Activated CD8-positive, alpha-beta memory T cell treated with anti-CD3 and anti-CD28 coated beads for 1 hour (primary cell): ENCODE measurements at regions not wholly inside any gene's neighbourhood (a gene's known extent, or its start where the extent isn't known, plus 50 kb on each side); places are given as distances from the start of the nearest gene placed in this dataset.

Experiments
- DNase-seq, 2 donors: peaks; one replicate each; pipeline ENCODE4 v3.0.0-alpha.2; 2020; ENCODE audit warnings: low read depth in 1 of 2; ENCODE audit errors: extremely low read depth in 1 of 2

DNA sequence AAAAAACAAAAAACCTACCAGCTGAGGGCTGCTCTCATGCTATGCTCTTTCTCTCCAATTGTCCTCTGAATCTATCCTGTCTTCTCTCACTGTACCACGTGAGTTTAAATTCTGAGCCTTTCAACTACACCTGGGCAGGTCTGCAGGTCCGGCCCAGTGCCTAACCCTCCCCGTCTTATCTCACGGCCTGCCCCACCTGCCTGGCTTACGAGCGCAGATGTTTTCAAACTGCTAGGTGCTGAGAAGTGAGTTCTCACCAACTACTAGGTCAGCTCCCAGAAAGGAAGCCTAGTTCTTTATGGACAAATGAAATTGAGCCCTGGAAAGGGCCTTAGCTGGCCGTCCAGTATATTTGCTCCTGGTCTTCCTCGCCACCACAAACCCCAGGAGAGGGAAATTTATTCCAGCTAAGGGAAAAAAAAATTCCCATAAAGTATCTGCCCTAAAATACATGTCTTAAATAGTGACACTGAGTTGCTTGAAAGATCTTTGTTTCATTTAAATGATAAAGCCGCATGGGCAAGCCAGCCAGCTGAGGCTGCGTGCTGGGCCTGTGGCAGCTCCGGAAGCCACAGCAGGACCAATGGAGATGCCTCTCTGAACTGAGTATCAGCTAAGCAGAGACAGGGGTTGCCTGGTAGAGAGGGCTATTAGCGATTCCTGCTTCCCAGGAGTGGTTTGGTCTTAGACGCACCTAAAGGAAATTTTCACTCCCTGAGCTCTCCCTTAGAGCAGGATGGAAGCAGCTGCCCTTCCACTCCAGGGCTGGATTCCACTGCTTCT is 92.5 kb upstream of the NCK2 start:
- DNase-seq: no peak

DNA sequence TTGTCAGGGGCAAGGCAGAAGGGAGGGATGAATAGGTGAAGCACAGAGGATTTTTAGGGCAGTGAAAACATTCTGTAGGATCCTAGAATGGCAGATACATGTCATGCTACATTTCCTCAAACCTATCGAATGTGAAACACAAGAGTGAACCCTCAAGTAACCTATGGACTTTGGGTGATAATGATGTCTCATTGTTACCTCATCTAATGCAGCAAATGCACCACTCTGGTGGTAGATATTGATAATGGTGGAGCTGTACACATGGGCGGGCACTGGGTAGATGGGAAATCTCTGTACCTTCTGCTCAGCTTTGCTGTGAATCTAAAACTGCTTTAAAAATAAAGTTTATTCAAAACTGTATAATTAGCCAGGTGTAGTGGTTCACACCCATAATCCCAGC is 95.2 kb upstream of the NCK2 start:
- no peak for DNase-seq

DNA sequence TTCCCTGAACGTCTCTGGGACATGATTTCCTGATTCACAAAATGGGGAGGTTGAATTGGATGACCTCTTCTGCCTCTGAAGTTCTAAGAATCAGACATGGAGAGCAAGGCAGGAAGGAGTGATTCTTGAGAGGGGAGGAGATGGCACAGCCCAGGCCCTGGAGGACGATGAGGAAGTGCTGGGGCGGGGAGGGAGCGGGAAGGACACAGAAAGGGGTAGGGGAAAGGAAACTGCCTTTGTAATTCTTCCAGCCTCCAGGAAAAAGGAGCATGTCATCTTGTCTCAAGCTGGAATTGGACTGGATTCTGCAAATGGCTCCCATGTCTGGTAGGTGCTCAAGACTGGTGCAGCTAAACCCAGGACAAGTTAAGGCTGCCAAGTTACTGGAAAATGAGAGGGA is 97.0 kb upstream of the NCK2 start:
- no peak for DNase-seq

DNA sequence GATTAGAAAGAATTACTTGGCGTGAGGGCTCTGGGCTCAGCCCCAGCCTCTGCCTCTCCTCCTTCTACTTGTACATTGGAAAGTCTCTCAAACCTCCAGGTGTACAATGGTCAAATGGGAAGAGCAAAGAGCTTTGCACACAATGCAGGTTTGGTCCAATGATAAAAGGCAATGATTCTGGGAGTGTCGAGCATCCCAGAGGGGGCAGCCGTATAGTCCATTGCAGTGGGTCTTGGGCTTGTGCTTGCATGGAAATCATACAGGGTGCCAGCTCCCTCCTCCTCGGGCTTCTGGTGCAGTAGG is 98.0 kb upstream of the NCK2 start:
- no peak for DNase-seq

DNA sequence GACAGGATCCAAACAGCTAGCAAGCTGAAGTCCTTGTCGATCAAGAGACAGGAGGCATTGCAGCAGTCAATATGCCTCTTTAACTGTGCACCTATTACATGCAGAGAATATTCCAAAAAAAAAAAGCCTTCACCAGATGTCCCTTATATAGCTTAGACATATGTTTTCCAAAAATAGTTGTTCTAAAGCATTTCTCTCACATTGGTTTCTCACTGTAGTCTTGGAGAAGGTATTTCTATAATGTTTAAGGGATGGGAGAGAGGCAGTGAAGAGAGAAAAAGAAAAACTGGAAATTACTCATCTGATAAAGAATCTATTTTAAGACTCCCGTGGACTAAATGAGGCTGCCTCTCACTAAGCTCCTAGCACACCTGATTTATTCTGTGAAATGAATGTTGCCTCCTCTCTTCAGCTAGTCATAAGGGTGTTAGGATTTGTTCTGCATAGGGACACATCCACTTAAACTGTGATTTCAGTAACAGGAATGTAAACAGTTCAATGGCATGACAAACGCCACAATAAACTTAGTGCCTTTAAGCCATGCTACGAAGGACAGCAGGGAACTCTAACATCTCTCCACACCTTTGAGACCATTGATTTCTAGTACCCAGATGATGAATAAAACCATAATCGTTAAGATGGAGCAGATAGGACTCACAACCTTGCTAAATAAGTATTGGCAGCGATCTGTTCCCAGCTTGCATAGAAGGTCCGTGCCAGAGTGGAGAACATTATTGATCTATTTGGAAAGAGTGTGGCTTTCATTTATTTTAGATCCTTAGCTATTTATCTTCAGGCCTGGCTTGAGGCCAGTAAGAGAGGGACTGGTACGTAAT is 98.6 kb upstream of the NCK2 start:
- DNase-seq: no peak

DNA sequence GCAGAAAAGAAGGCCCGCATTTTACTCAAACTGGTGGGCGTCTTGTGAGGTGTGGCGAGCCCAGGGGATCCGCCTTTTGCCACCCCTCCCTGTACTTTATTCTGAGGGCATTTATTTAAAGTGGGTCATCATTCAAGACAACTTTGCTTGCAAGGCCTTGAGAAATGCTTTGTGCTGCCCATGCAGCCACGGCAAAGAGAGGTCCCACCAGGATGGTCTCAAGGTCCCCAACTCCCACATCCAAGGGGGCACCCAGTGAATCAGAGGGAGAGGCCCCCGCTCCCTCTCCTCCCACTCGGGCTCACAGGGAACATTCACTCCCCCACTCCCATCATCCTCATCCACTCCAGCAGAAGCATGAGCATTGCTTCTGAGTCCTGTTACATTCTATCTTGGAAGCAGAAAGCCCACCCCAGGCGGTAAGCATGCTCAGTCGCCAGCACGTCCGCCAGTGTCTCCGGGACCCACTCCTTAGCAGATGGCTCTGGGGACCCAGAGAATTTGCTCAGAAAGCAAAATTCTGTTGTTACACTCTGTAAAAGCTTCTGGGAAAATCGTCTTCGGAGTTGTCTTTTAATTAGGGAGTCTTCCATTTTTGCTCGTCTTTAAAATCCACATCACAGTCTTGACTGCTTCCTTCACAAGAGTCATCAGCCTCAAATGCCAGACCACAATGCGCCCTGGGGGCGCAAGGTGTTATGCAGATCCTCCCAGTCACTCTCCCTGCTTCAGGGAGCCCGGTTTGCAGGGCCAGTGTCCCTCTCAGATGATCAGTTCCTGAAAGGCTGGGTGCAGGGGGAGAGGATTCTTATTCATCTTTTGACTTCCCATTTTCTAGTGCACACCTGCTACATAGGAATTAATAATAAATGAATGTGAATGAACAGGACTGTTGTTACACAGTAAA is 99.4 kb upstream of the NCK2 start:
- no peak for DNase-seq

DNA sequence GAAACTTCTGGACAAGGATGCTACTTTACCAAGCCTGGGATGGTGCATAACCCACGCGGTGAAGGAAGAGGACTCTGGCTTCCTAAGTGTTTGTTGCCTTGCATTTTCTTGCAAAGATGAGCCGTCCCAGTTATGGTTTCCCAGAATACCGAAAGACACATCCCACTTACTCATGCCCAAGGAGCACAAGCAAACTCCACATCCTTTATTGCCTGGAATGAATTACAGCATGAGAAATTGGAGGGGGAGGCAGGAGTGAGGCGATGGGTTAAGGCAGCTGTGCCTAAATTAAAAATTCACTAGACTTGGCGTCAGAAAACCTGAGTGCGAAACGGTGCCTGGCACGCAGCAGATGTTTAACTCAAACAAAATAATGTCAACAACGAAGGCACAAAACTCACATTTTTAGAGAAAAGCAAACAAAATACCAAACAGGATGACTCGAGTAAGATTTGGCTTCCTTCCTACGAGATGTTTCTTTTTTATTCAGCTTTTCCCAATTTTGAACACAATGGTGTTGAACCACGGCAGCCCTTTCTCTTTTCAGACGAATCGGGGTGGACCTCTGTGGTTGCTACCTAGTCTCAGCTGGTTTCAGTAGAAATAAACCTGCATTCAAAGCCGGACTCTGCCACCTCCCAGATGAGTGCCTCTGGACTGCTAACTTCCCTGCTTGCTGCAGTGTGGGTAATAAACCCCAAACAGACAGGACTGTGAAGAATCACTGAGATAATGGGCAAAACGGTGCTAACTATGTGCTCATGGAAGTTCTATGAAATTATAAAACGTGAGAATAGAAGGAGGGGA is 100.3 kb upstream of the NCK2 start:
- no peak for DNase-seq

DNA sequence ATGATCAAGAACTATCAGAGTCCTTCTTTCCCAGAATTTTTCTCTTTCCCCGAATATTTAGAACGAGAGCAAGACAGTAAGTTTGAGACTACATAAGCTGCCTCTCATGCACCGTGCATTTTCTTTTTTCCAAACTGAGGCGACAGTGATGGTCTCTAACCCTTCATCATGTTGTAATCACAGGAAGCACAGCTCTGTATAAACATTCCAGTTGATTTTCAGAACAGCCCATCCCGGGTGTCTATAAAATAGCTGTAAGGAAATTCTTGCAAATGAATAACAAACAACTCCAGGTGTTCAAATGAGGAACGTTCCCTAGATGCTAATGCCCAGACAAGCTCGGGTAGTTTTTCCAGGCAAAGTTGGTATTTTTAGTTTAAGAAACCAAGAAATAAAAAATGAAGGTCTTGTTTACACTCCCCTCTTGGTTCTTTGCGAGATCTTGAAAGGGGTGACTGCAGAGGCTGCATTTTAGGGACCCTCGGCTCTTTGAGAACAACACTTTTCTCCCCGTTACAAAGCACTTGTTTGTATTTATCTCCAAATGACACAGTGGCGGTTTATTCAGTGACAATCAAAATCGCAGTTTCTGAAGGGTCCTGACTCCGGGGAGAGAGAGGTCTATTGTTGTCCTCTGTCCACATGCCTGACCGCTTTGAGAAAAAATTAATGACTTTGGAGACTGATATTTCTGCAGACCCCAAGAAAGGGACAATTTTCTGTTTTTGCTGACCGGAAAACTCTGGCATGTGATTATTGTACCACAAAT is 101.1 kb upstream of the NCK2 start:
- DNase-seq: no peak

DNA sequence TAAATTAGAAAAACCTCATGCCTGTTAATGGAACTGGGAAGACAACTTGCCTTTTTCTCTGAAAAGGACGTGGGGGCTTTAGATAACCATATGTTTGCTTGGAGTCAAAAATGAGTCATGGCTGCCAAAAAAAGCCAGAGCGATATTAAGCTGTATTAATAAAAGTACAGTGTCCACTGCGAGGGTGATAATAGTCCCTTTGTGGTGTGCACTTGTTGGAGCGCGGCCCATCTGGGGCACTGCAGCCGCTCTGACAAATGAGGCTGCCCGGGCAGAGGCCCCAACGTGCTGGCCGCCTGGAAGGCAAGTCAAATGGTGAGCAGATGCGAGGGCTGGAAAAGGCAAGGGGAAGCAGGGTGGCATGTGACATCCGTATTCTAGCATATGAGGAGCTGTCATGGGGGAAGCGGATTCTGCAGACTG is 103.3 kb upstream of the NCK2 start:
- DNase-seq: no peak

DNA sequence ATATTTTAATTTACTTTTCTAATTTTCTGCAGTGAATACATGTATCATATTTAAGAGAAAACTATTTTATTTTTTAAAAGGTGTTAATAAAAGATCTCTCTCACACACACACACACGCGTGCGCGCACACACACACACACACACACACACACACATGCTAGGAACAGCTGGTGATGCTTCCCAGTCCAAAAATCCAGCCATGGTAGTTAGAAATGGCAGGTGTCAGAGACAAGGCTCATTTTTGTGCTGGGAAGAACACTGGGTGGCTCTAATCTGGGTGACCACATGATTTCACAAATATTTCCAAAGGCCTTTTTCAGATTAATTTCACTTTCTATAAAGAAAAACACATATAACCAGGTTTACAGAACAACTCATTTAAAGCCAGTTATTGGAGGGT is 104.5 kb upstream of the NCK2 start:
- no peak for DNase-seq

DNA sequence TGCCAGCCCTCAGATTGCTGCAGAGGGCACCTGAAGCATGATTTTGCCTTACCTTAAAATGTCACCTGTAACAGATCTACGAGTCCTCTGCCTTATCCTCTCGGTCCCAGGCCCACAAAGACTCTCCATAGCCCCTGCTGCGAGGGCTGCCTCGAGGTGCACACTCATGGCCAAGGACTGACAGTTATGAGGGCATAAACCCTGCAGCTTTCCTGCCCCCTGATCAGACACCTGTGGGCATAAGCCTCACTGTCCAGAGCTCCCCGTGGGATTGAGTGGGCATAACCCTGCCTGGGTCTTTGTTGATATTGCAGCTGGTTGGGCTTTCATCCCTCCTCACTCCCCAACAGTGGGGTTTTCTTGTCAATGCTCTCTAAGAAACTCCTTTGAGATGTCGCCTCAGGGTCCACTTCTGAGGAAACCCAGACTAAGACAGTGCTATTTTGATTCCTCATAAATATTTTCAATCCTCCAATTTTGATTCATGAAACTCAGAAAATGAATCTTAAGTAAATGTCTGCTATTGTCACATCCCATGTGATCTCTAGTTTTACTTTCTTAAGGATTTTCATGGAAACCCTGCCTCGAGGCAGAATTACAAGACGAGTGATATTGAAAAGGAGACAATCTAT is 108.5 kb upstream of the NCK2 start:
- no peak for DNase-seq

DNA sequence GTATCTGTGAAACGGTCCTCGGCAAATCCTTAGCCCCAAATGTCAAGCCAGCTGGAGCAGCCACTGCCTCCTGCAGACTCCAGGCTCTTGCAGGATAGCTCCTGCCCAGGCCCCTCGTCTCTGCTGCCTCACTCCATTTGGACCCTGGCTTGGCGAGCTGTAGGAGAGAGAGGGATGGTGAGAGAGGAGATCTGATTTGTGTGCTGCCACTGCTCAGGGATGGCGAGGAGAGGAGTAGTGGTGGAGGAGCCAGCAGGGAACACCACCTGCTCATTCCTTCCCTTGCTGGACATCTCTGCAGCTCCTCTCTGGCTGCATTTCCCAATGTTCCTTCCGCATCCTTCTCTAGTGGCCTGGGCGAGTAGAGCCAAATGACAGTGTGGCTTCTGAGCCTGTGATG is 109.1 kb upstream of the NCK2 start:
- no peak for DNase-seq

DNA sequence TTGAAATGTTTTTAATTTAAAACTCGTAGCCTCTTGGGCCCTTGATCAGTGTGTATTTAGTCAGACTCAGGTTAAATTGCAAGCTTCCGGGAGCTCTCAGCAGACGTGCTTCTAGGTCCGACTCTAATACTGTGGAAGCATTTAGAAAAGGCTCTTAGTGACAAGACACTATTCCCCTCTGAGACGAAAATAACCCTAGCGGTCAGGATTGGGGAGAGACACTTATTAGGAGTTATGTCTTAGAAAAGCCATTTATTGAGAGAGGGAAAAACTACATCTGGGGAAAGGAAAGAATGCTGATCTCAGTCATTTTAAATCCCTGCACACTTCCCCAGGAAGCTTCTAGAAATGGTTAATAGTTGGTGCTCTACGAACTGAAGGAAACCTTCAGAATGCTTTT is 110.5 kb upstream of the NCK2 start:
- no peak for DNase-seq

DNA sequence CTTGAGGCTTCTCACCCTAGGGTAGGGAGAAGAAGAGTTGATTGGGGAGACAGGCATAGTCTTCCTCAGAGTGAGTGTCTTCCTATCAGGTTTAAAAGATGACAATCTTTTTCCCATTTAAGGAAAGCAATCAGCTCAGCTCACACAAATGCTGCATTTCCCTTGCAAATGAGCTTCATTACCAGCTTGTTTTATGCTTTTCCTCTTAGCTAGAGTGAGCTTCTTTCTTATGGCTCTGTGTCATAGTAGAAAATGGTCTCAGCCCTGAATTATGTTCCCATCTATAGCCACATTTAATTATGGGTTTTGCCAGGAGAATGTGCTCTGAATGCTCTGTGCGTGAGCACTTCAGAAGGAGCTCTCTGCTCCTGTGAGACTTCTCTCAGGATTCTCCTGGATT is 112.8 kb upstream of the NCK2 start:
- DNase-seq: no peak

DNA sequence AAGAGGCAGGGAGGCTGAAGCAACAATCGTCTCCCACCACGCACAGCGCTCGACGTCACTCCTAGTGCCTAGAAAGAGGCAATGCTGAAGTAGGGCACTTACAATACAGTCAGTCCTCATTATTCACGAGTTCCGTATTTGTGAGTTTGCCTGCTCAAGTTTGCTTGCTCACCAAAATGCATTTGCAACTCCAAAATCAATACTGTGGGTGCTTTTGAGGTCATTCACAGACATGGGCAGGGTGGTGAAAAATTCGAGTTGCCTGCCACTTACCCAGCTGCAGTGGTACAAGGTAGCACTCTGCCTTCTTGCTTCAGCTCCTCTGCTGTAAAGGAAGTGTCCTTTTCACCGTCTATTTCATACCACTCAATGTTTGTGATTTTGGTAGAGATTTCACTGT is 113.7 kb upstream of the NCK2 start:
- DNase-seq: no peak

DNA sequence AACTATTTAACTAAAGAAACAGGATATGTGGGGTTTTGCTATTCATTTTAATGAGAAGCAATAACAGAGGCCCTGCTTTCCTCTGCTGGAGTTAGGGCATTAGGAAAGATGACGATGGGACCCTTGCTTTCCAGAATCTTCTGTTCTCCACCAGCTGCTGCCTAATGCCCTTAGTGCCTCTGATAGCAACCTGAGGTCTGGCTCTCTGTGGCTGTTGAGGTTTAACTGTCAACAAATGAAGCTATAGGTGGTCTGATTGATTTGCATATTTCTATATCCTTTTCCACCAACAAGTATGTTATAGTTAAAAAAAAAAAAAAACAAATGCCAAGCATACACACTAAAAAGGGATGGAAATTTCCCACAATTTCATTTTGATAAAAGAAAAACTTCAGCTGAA is 115.1 kb upstream of the NCK2 start:
- no peak for DNase-seq

DNA sequence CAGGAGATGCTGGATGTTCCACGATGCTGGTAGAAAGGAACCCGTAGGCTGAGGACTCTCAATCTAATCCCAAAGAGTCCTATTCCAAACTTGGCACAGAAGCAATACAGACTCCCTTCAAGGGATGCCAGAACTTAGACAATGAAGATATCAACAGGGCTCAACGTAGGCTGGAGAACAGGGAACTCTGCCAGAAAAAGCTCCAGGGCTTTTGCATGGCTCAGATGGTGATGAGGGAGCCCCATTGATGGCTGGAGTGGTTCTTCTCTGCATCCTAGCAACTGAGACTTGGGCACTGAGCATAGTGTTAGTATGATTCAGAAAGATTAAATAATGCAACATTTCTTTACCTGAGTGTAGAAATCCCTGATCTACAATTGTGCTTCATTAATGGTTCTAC is 117.2 kb upstream of the NCK2 start:
- no peak for DNase-seq

DNA sequence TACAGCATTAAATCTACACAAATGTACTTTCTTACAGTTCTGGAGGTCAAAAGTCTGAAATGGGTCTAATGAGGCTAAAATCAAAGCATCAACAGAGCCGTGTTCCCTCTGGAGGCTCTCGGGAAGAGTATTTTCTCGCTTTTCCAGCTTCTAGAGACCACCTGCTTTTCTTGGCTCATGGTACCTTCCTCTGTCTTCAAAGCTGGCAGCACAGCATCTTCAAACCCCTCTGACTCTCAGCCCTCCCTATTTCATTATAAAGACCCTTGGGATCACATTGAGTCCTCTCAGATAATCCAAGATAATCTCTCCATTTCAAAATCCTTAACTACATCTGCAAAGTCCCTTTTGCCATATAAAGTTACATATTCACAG is 117.8 kb upstream of the NCK2 start:
- no peak for DNase-seq

DNA sequence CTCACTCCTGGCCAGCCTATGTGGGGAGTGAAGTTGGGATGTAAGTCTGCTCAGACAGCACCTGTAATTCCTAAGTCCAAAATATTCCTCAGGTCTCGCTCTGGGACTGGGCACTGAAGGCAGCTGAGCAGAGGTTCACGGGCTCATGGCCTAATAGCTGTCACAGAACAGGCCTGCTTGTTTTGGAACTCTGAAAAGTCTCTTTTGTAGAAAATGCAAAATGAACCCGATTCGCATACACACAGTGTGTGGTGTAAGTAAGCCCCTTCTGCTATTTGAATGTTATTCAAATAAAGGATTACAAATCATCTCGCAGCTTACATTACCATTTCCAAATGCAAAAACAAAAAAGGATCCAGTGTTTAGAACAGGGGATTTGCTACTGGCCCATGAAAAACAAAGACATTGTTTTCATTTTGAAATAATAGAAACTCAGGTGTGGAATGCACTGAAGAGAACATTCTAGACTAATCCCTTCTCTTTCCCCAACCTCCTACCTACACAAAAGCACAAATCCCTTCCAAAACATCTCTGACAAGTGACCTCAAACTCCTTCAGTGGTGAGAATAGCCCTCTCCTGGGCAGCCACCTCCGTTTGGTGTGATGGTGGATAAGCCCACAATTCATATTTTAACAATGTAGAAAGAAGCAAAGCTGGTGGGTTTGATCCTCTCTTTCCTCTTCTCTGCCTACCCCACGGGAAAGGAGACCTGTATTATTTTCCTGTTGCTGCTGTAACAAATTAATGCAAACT is 118.3 kb upstream of the NCK2 start:
- DNase-seq: no peak
